Esophagus muscularis mucosa (tissue), 4 donors: ENCODE measurements at regions not wholly inside any gene's neighbourhood (a gene's known extent, or its start where the extent isn't known, plus 50 kb on each side); places are given as distances from the start of the nearest gene placed in this dataset.

Source experiments
- CTCF ChIP-seq, 3 experiments: fragments of 200-600 bp in 2 of 3; fragments of 450-650 bp in 1 of 3; sonication (generic) in 2 of 3; IDR thresholded peaks; one replicate each; pipeline ENCODE4 v1.5.1; 2017 to 2019; ENCODE audit warnings: antibody characterized with exemption in 3 of 3, mild to moderate bottlenecking in 2 of 3, moderate library complexity in 1 of 3
- EP300 ChIP-seq: sonication (generic); formaldehyde crosslinking; IDR thresholded peaks from one replicate; pipeline ENCODE4 v1.6.1; 2017; ENCODE audit warnings: antibody characterized with exemption
- POLR2A ChIP-seq: fragments of 450-650 bp; IDR thresholded peaks from one replicate; pipeline ENCODE4 v1.6.1; 2017; ENCODE audit warnings: antibody characterized with exemption, moderate library complexity, mild to moderate bottlenecking, low read depth
- POLR2AphosphoS5 ChIP-seq, 2 donors: sonication (generic); formaldehyde crosslinking; IDR thresholded peaks; one replicate each; pipeline ENCODE4 v1.6.1; 2017; ENCODE audit warnings: antibody characterized with exemption in 2 of 2

- TF ChIP-seq CTCF (IDR thresholded peaks at IDR 0.05) (no peak), POLR2AphosphoS5 (IDR thresholded peaks at IDR 0.05) (no peak), POLR2A (no peak), EP300 (no peak)
These were observed 301.2 kb downstream of the OR4C45 start for GRCh38 chr11:50333861-50334260.
